PC-9 (cell line): ENCODE measurements at regions not wholly inside any gene's neighbourhood (a gene's known extent, or its start where the extent isn't known, plus 50 kb on each side); places are given as distances from the start of the nearest gene placed in this dataset.

Experiments
- CTCF ChIP-seq: fragments of 200-600 bp; sonication (generic); conservative IDR thresholded peaks from 2 replicates; pipeline ENCODE4 v1.6.1; 2017; ENCODE audit warnings: mixed run types, antibody characterized with exemption, mild to moderate bottlenecking, moderate library complexity
- EZH2 ChIP-seq: fragments of 200-600 bp; sonication (generic); IDR thresholded peaks from 2 replicates; pipeline ENCODE4 v1.8.0; 2017; ENCODE audit warnings: antibody characterized with exemption, low read depth

- TF ChIP-seq EZH2 = no peak
- no peak for TF ChIP-seq CTCF
Measured at GRCh38 chr1:58983633-58984245, 199.9 kb upstream of the JUN start.
